ENCODE measurements at regions not wholly inside any gene's neighbourhood (a gene's known extent, or its start where the extent isn't known, plus 50 kb on each side); places are given as distances from the start of the nearest gene placed in this dataset.
A peak's percentile ranks its signal among the peaks of the same experiment; 100 is the strongest.

DNA sequence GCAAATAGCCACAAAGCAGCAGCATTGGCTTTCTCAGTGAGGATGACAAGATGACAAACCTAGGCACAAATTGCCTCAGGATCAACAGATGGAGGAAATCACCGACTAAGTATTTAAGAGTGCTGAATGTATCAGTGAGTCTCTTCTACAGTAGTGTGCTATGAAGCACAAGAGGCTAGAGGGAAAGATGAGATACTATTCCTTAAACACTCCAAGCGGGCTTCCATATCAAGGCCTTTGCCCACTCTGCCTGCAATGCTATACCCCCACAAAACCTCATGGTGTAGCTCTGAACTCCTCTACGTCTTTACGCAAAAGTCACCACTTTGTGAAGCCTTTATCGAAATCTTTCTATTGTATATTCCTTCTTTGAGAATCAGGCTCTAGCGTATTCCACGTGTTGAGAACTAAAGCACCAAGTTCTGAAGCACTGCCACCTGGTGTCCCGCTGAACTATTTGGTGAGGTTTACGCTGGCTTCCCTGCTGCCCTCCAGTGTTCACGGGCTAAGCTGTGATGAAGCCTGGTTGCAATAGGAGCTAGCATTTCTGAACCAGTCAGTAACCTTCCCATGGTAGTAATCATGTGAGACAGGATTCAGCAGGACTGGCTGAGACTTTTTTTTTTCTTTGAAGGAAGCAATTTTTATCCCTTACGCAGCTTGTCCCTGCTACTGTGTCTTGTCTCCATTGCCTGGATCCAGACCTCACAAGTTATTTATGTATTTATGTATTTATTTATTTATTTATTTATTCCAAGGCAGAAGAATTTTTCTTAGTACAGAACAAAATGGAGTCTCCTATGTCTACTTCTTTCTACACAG lies 426.5 kb upstream of the OR4E1 start:
- TF ChIP-seq, protein P1, sequence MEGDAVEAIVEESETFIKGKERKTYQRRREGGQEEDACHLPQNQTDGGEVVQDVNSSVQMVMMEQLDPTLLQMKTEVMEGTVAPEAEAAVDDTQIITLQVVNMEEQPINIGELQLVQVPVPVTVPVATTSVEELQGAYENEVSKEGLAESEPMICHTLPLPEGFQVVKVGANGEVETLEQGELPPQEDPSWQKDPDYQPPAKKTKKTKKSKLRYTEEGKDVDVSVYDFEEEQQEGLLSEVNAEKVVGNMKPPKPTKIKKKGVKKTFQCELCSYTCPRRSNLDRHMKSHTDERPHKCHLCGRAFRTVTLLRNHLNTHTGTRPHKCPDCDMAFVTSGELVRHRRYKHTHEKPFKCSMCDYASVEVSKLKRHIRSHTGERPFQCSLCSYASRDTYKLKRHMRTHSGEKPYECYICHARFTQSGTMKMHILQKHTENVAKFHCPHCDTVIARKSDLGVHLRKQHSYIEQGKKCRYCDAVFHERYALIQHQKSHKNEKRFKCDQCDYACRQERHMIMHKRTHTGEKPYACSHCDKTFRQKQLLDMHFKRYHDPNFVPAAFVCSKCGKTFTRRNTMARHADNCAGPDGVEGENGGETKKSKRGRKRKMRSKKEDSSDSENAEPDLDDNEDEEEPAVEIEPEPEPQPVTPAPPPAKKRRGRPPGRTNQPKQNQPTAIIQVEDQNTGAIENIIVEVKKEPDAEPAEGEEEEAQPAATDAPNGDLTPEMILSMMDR (IDR thresholded peaks at IDR 0.05; ENCODE audit: low read depth, low read length, poor library complexity, severe bottlenecking) = peak; percentile 66
- no peak for TF ChIP-seq EZH2phosphoT487 (IDR thresholded peaks at IDR 0.05; ENCODE audit: borderline replicate concordance, low read length)

Data from DOHH2 (cell line).